NB4 (cell line): ENCODE measurements at regions not wholly inside any gene's neighbourhood (a gene's known extent, or its start where the extent isn't known, plus 50 kb on each side); places are given as distances from the start of the nearest gene placed in this dataset.

ENCODE experiments used
- CTCF ChIP-seq: IDR thresholded peaks from one replicate; pipeline ENCODE4 v1.5.1; 2012; ENCODE audit warnings: low read depth, low read length
- POLR2A ChIP-seq: IDR thresholded peaks from 2 replicates; pipeline ENCODE4 v1.6.1; 2011; ENCODE audit warnings: mild to moderate bottlenecking; ENCODE audit not compliant: insufficient read length; ENCODE audit errors: extremely low read depth

- TF ChIP-seq POLR2A: no peak
- TF ChIP-seq CTCF: no peak
These were observed 176.1 kb downstream of the ID4 start for GRCh38 chr6:20013066-20013861.
